OCI-LY7 (cell line): ENCODE measurements at regions not wholly inside any gene's neighbourhood (a gene's known extent, or its start where the extent isn't known, plus 50 kb on each side); places are given as distances from the start of the nearest gene placed in this dataset.

Experiments used
- BruUV-seq: library from RNA; stranded (reverse); fragments of 400-500 nt; replicated peaks from 2 replicates; lab custom pipeline; 2021; lab: Mats Ljungman, UMichigan
- CTCF ChIA-PET: fragments of 300-600 bp; sonication (Branson Sonifier 250); formaldehyde crosslinking; loops from one replicate; lab custom pipeline; 2022; ENCODE audit warnings: antibody characterized with exemption; ENCODE audit not compliant: unreplicated experiment; lab: Charles Lee
- POLR2A ChIA-PET: fragments of 300-600 bp; sonication (Branson Sonifier 250); formaldehyde crosslinking; loops from one replicate; lab custom pipeline; 2022; ENCODE audit warnings: antibody characterized with exemption; lab: Charles Lee
- DNase-seq: peaks from one replicate; pipeline ENCODE4 v3.0.0-alpha.2; 2015; ENCODE audit warnings: low spot score
- H2AFZ ChIP-seq: fragments of 200-600 bp; sonication (generic), shearing (Covaris generic); 2 replicates; pipeline ENCODE4 v1.6.1; 2014; ENCODE audit warnings: mild to moderate bottlenecking, antibody characterized with exemption, low read length, moderate library complexity
- H3K27ac ChIP-seq: fragments of 200-600 bp; sonication (generic); 2 replicates; pipeline ENCODE4 v1.5.1; 2014; ENCODE audit warnings: mixed run types, low read depth, mild to moderate bottlenecking, moderate library complexity, low read length, inconsistent platforms; ENCODE audit not compliant: poor library complexity, severe bottlenecking
- H3K36me3 ChIP-seq: fragments of 200-600 bp; sonication (generic); 2 replicates; pipeline ENCODE4 v1.6.1; 2014; ENCODE audit warnings: mild to moderate bottlenecking, antibody characterized with exemption, low read length, moderate library complexity, mixed read lengths; ENCODE audit not compliant: insufficient read depth
- H3K4me1 ChIP-seq: fragments of 200-600 bp; sonication (generic); 2 replicates; pipeline ENCODE4 v1.5.1; 2014; ENCODE audit warnings: mild to moderate bottlenecking, low read length; ENCODE audit not compliant: insufficient read depth, poor library complexity, severe bottlenecking
- H3K4me2 ChIP-seq: fragments of 200-600 bp; sonication (generic); 2 replicates; pipeline ENCODE4 v1.6.1; 2014; ENCODE audit warnings: mild to moderate bottlenecking, low read length
- H3K4me3 ChIP-seq: fragments of 200-600 bp; sonication (generic); 2 replicates; pipeline ENCODE4 v1.5.1; 2014; ENCODE audit warnings: mild to moderate bottlenecking, low read depth, low read length; ENCODE audit not compliant: poor library complexity, severe bottlenecking
- H3K79me2 ChIP-seq: fragments of 200-600 bp; sonication (generic); 2 replicates; pipeline ENCODE4 v1.6.1; 2016; ENCODE audit warnings: low read depth, mild to moderate bottlenecking, low read length, moderate library complexity, mixed read lengths; ENCODE audit not compliant: insufficient read depth
- H3K9me2 ChIP-seq: fragments of 200-600 bp; sonication (generic); 2 replicates; pipeline ENCODE4 v1.6.1; 2016; ENCODE audit warnings: mild to moderate bottlenecking, low read length, mixed read lengths; ENCODE audit not compliant: insufficient read depth
- H3K9me3 ChIP-seq: fragments of 200-600 bp; sonication (generic); 2 replicates; pipeline ENCODE4 v1.6.1; 2014; ENCODE audit warnings: mild to moderate bottlenecking, mixed run types, low read length, mixed read lengths
- H4K20me1 ChIP-seq: fragments of 200-600 bp; sonication (generic); 2 replicates; pipeline ENCODE4 v1.6.1; 2014; ENCODE audit warnings: mild to moderate bottlenecking, antibody characterized with exemption, low read length, moderate library complexity, mixed read lengths; ENCODE audit not compliant: insufficient read depth
- CTCF ChIP-seq: fragments of 200-600 bp; sonication (generic); conservative IDR thresholded peaks from 2 replicates; pipeline ENCODE4 v1.5.1; 2014; ENCODE audit warnings: mild to moderate bottlenecking, antibody characterized with exemption, low read length, moderate library complexity, mixed read lengths
- EZH2phosphoT487 ChIP-seq: fragments of 200-600 bp; sonication (generic); IDR thresholded peaks from 2 replicates; pipeline ENCODE4 v1.6.1; 2018; ENCODE audit warnings: low read depth, borderline replicate concordance, mild to moderate bottlenecking, mixed run types, antibody characterized with exemption, low read length, moderate library complexity, mixed read lengths
- intact Hi-C: fragments of 100-400 bp; cut with micrococcal nuclease; formaldehyde crosslinking; loops from one replicate; pipeline ENCODE4 v1.10.0; 2022; ENCODE audit not compliant: unreplicated experiment

GRCh38 chr9:71619926-71620325, 148.4 kb downstream of the CEMIP2 start:
- no peak overlapping the region for H2AFZ ChIP-seq
- ChIA-PET POLR2A (no interaction called here), CTCF (no interaction called here)
- H3K9me3 ChIP-seq: no peaks in the 10 kb centered on the region
- BruUV-seq: no TSS peak
- no peak overlapping the region for H3K4me2 ChIP-seq
- no peaks in the 10 kb centered on the region for H3K79me2 ChIP-seq
- intact Hi-C loops: no loop called here
- H3K4me1 ChIP-seq: no peaks in the 10 kb centered on the region
- no peaks in the 10 kb centered on the region for H3K36me3 ChIP-seq
- no peaks in the 10 kb centered on the region for H3K9me2 ChIP-seq
- H3K4me3 ChIP-seq: no peak overlapping the region
- H3K27ac ChIP-seq: no peak overlapping the region
- TF ChIP-seq EZH2phosphoT487 (no peak), CTCF (no peak)
- DNase-seq: no peak
- no peaks in the 10 kb centered on the region for H4K20me1 ChIP-seq

- DNase-seq: no peak
- no peaks in the 10 kb centered on the region for H3K4me1 ChIP-seq
- no peaks in the 10 kb centered on the region for H4K20me1 ChIP-seq
- H3K27ac ChIP-seq: no peak overlapping the region
- no peaks in the 10 kb centered on the region for H3K79me2 ChIP-seq
- H3K9me2 ChIP-seq: no peaks in the 10 kb centered on the region
- no peak overlapping the region for H3K4me2 ChIP-seq
- H2AFZ ChIP-seq: no peak overlapping the region
- no peak overlapping the region for H3K4me3 ChIP-seq
- H3K36me3 ChIP-seq: no peaks in the 10 kb centered on the region
- intact Hi-C loops: no loop called here
- BruUV-seq: no TSS peak
- ChIA-PET POLR2A (interaction anchor here (0.5 to 0.7 kb wide), 3 partner anchors 27 to 376 kb away, joined by 3 read pairs; no protein-coding TSS in a partner anchor), CTCF (interaction anchor here (1.4 kb wide), 1 partner anchor 25 kb away, joined by 3 read pairs; no protein-coding TSS in a partner anchor)
- TF ChIP-seq CTCF (no peak), EZH2phosphoT487 (no peak)
- no peaks in the 10 kb centered on the region for H3K9me3 ChIP-seq
Measured at GRCh38 chr9:71614409-71615010, 153.8 kb downstream of the CEMIP2 start.

GRCh38 chr9:71612889-71613288, 155.4 kb downstream of the CEMIP2 start:
- H4K20me1 ChIP-seq: no peaks in the 10 kb centered on the region
- ChIA-PET POLR2A (interaction anchor here (0.6 to 0.9 kb wide), 2 partner anchors 27 to 315 kb away, joined by 3 to 4 read pairs; no protein-coding TSS in a partner anchor), CTCF (no interaction called here)
- H3K4me2 ChIP-seq: no peak overlapping the region
- no TSS peak for BruUV-seq
- H3K79me2 ChIP-seq: no peaks in the 10 kb centered on the region
- no peaks in the 10 kb centered on the region for H3K4me1 ChIP-seq
- H3K36me3 ChIP-seq: no peaks in the 10 kb centered on the region
- H2AFZ ChIP-seq: no peak overlapping the region
- intact Hi-C loops: no loop called here
- no peaks in the 10 kb centered on the region for H3K9me3 ChIP-seq
- H3K4me3 ChIP-seq: no peak overlapping the region
- H3K9me2 ChIP-seq: no peaks in the 10 kb centered on the region
- TF ChIP-seq EZH2phosphoT487: no peak
- no peak for TF ChIP-seq CTCF
- no peak for DNase-seq
- H3K27ac ChIP-seq: no peak overlapping the region
